K562 (cell line): ENCODE measurements at regions not wholly inside any gene's neighbourhood (a gene's known extent, or its start where the extent isn't known, plus 50 kb on each side); places are given as distances from the start of the nearest gene placed in this dataset.

Experiments
- ATAC-seq: fragments of 200-7000 bp; cut with Tn5 transposase; 3 replicates; pipeline ENCODE4 v1.9.1; 2020; ENCODE audit warnings: moderate library complexity
- BruUV-seq: library from RNA; stranded (reverse); fragments of 400-500 nt; replicated peaks from 2 replicates; lab custom pipeline; 2021; lab: Mats Ljungman, UMichigan
- CTCF ChIA-PET: fragments of 300-600 bp; formaldehyde crosslinking; extraction: SDS; loops from one replicate; lab custom pipeline; 2021; ENCODE audit warnings: low intra/inter-chr PET ratio; lab: Yijun Ruan, JAX
- POLR2A ChIA-PET: fragments of 300-600, 350-650 bp; sonication (Branson Sonifier 250); formaldehyde crosslinking; extraction: SDS; loops from one replicate; lab custom pipeline; 2021; ENCODE audit warnings: antibody characterized with exemption, inconsistent platforms; lab: Yijun Ruan, JAX
- DNase-seq, 4 experiments: peaks; one replicate each; pipeline versions ENCODE4 v3.0.0 to v3.0.0-alpha.2; 2011 to 2018; ENCODE audit warnings: low spot score in 3 of 4, mixed read lengths in 3 of 4; ENCODE audit errors: extremely low read depth in 1 of 4
- FAIRE-seq: peaks from 2 replicates; lab custom pipeline; 2011; peaks lifted over from hg19 to GRCh38; lab: Jason Lieb, UNC
- H2AFZ ChIP-seq: 2 replicates; pipeline ENCODE4 v1.6.0; 2011; ENCODE audit warnings: low read depth, low read length, control low read depth, inconsistent platforms
- H3K27ac ChIP-seq: fragments of 200-600 bp; 3 replicates; pipeline ENCODE4 v1.8.0; 2011; ENCODE audit warnings: low read depth, mild to moderate bottlenecking, control low read depth, inconsistent platforms, low read length, moderate library complexity, mixed read lengths; ENCODE audit errors: extremely low read depth
- H3K27me3 ChIP-seq, 2 experiments: fragments of 300-600 bp in 1 of 2; 2 replicates in 1 of 2; 3 replicates in 1 of 2; pipeline versions ENCODE4 v1.6.0 to v1.8.0; 2011; ENCODE audit warnings: inconsistent platforms in 2 of 2, low read length in 2 of 2, mild to moderate bottlenecking in 1 of 2, mixed read lengths in 1 of 2, moderate library complexity in 1 of 2; ENCODE audit not compliant: control insufficient read depth in 2 of 2, insufficient read depth in 2 of 2
- H3K36me3 ChIP-seq: fragments of 300-600 bp; 3 replicates; pipeline ENCODE4 v1.8.0; 2011; ENCODE audit warnings: mild to moderate bottlenecking, low read length, inconsistent platforms; ENCODE audit not compliant: control insufficient read depth, insufficient read depth
- H3K4me1 ChIP-seq, 2 experiments: fragments of 200-600 bp in 1 of 2; replicated peaks in 1 of 2; 2 replicates in 1 of 2; 3 replicates in 1 of 2; pipeline versions ENCODE4 v1.5.1 to v1.8.0; 2011; ENCODE audit warnings: inconsistent platforms in 2 of 2, low read length in 2 of 2, mild to moderate bottlenecking in 1 of 2, mixed read lengths in 1 of 2, moderate library complexity in 1 of 2; ENCODE audit not compliant: control insufficient read depth in 2 of 2, insufficient read depth in 2 of 2
- H3K4me2 ChIP-seq: 2 replicates; pipeline ENCODE4 v1.6.1; 2011; ENCODE audit warnings: low read length, control low read depth, inconsistent platforms, mixed read lengths; ENCODE audit not compliant: insufficient read depth
- H3K4me3 ChIP-seq: fragments of 200-600 bp; sonication (generic), shearing (Covaris generic); 2 replicates; pipeline ENCODE4 v1.5.1; 2016; ENCODE audit warnings: control low read depth, inconsistent platforms
- H3K79me2 ChIP-seq: fragments of 200-600 bp; 3 replicates; pipeline ENCODE4 v1.8.0; 2011; ENCODE audit warnings: low read length, inconsistent platforms; ENCODE audit not compliant: control insufficient read depth, insufficient read depth
- H3K9ac ChIP-seq, 2 experiments: 2 replicates each; pipeline versions ENCODE4 v1.6.0 to v1.6.1; 2011; ENCODE audit warnings: low read depth in 2 of 2, low read length in 2 of 2, control low read depth in 1 of 2, inconsistent platforms in 1 of 2, mild to moderate bottlenecking in 1 of 2, mixed read lengths in 1 of 2; ENCODE audit not compliant: insufficient read depth in 1 of 2
- H3K9me1 ChIP-seq: one replicate; pipeline ENCODE4 v1.6.0; 2011; ENCODE audit warnings: inconsistent platforms, mild to moderate bottlenecking, low read length, moderate library complexity; ENCODE audit not compliant: control insufficient read depth, insufficient read depth
- H3K9me3 ChIP-seq: replicated peaks from 2 replicates; pipeline ENCODE4 v1.5.1; 2011; ENCODE audit warnings: low read depth, low read length, inconsistent platforms; ENCODE audit not compliant: control insufficient read depth, insufficient read depth
- H4K20me1 ChIP-seq: replicated peaks from 2 replicates; pipeline ENCODE4 v1.6.1; 2011; ENCODE audit warnings: low read length, inconsistent platforms, mixed read lengths; ENCODE audit not compliant: control insufficient read depth, insufficient read depth
- FIP1L1 ChIP-seq: fragments of 200-400 bp; formaldehyde crosslinking; IDR thresholded peaks from 2 replicates; pipeline ENCODE4 v1.6.1; 2018; ENCODE audit warnings: mild to moderate bottlenecking, low read depth, low read length; ENCODE audit not compliant: poor library complexity, severe bottlenecking
- HBP1 ChIP-seq: fragments of 450-650 bp; formaldehyde crosslinking; IDR thresholded peaks from 2 replicates; pipeline ENCODE4 v1.4.0; 2022; ENCODE audit warnings: missing genetic modification characterization
- ILK ChIP-seq: fragments of 450-650 bp; IDR thresholded peaks from 2 replicates; pipeline ENCODE4 v1.6.1; 2016; ENCODE audit warnings: missing genetic modification characterization, low read depth, mild to moderate bottlenecking, missing compliant biosample characterization, moderate library complexity, borderline replicate concordance
- NFE2L1 ChIP-seq: fragments of 450-650 bp; IDR thresholded peaks from 2 replicates; pipeline ENCODE4 v1.6.1; 2016; ENCODE audit warnings: missing genetic modification characterization, low read depth, mild to moderate bottlenecking, missing compliant biosample characterization, moderate library complexity, borderline replicate concordance
- REST ChIP-seq, 2 experiments: fragments of 450-650 bp; formaldehyde crosslinking in 1 of 2; IDR thresholded peaks; 2 replicates each; pipeline versions ENCODE4 v1.4.0 to v1.6.1; 2014 to 2020; ENCODE audit warnings: mild to moderate bottlenecking in 2 of 2, borderline replicate concordance in 1 of 2, low read depth in 1 of 2
- whole genome bisulfite sequencing: fragments of 100-300 bp; shearing (Covaris generic); methylation state at CpG from one replicate; pipeline ENCODE4 v1.1.6; 2016; ENCODE audit warnings: low coverage, mixed read lengths; ENCODE audit not compliant: insufficient coverage; ENCODE audit errors: missing lambda C conversion rate; 5-methylcytosine and 5-hydroxymethylcytosine counted together
- in situ Hi-C: fragments of 300-500 bp; cut with MboI; formaldehyde crosslinking; loops from 4 replicates; pipeline ENCODE4 v1.15.0; 2018; ENCODE audit warnings: inconsistent platforms, mixed read lengths
- intact Hi-C: fragments of 100-400 bp; cut with micrococcal nuclease; formaldehyde crosslinking; loops from 2 replicates; pipeline ENCODE4 v1.14.2; 2022

GRCh38 chr2:5121121-5121520 lies 571.1 kb upstream of the SOX11 start:
- Histone ChIP-seq H3K36me3 (no peaks in the 10 kb centered on the region), H3K9ac (no peak overlapping the region), H4K20me1 (no peaks in the 10 kb centered on the region), H3K27ac (no peak overlapping the region), H3K4me1 (no peaks in the 10 kb centered on the region), H3K4me3 (no peak overlapping the region), H3K4me2 (no peak overlapping the region), H2AFZ (no peak overlapping the region), H3K9me3 (no peaks in the 10 kb centered on the region), H3K27me3 (no peaks in the 10 kb centered on the region), H3K9me1 (no peaks in the 10 kb centered on the region), H3K79me2 (no peaks in the 10 kb centered on the region)
- TF ChIP-seq FIP1L1, result no peak
- in situ Hi-C loops, result no loop called here
- ChIA-PET CTCF (no interaction called here), POLR2A (no interaction called here)
- DNase-seq, result no peak
- no TSS peak for BruUV-seq
- intact Hi-C loops, result no loop called here
- no peak for FAIRE-seq
- ATAC-seq, result no peak
- 3% methylated on average over 9 of the region's 12 CpGs for WGBS

GRCh38 chr2:5121642-5122041 lies 570.5 kb upstream of the SOX11 start:
- WGBS, result 0% methylated on average over 4 of the region's 4 CpGs
- H3K4me1 ChIP-seq, result no peaks in the 10 kb centered on the region
- CTCF ChIA-PET, result no interaction called here
- FAIRE-seq (no peak), ATAC-seq (no peak), DNase-seq (no peak)
- H3K27me3 ChIP-seq, result no peaks in the 10 kb centered on the region
- no peak overlapping the region for H3K4me3 ChIP-seq
- no peaks in the 10 kb centered on the region for H3K79me2 ChIP-seq
- intact Hi-C loops, result no loop called here
- no peak overlapping the region for H3K27ac ChIP-seq
- H2AFZ ChIP-seq, result no peak overlapping the region
- H3K36me3 ChIP-seq, result no peaks in the 10 kb centered on the region
- no peaks in the 10 kb centered on the region for H4K20me1 ChIP-seq
- in situ Hi-C loops, result no loop called here
- H3K9me1 ChIP-seq, result no peaks in the 10 kb centered on the region
- POLR2A ChIA-PET, result no interaction called here
- no TSS peak for BruUV-seq
- no peak overlapping the region for H3K9ac ChIP-seq
- no peaks in the 10 kb centered on the region for H3K9me3 ChIP-seq
- no peak overlapping the region for H3K4me2 ChIP-seq
- TF ChIP-seq ILK (tag) (no peak), HBP1 (CRISPR knock-in tag) (no peak), NFE2L1 (tag) (no peak), REST (IDR thresholded peaks at IDR 0.05; ENCODE audit: borderline replicate concordance) (no peak), REST (CRISPR knock-in tag; IDR thresholded peaks at IDR 0.05; ENCODE audit: low read depth) (no peak)
